ENCODE measurements at regions not wholly inside any gene's neighbourhood (a gene's known extent, or its start where the extent isn't known, plus 50 kb on each side); places are given as distances from the start of the nearest gene placed in this dataset.
"Not testable (repeated sequence)": the region's sequence is repeated elsewhere in the genome, so short reads cannot be mapped to it uniquely, and the experiment has no call there.

GRCh38 chr5:120817044-120817985 is 353.2 kb downstream of the PRR16 start:
- DNase-seq (ENCODE audit: low read depth): no peak

- no peak for DNase-seq (ENCODE audit: low read depth)
Observed at GRCh38 chr5:120818128-120818527, 354.0 kb downstream of the PRR16 start.

DNA sequence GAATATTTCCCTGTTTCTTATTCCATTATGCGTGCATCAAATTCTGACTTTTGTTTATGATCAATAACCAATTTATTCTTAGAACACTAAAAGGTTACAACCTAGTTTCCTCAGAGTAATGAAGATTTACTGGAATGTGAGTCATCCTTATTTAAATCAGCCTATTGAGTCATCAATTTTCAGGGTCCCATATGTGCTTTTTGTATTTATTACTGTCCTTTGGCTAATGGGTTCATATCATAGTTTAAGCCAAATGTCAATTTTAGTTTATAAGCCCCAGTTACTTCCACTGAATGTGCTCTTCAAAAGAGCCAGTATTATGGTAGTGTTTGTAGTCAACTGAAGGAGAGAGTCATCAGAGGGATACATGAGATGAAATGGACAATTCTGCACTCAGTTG is 359.2 kb downstream of the PRR16 start:
- DNase-seq (ENCODE audit: low read depth): no peak

GRCh38 chr5:120831646-120832045 is 367.5 kb downstream of the PRR16 start:
- not testable (repeated sequence) for DNase-seq (ENCODE audit: low read depth)

DNA sequence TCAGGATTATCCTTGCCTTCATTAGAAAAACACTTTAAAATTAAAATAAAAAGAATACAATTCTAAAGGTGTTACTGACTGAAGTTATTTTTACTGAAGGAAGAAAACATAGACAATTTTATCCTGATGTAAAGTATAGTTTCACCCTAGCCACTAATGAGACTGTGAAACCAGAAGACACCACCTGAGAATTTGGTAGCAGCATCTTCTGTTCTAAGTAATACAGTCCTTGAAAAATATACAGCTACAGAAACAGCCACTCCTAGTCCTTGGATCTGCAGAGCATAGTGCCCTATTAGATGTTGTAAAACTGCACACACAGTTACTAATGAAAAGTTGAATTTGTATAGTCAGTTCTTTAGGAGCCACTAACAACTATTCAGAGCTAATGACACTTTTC is 377.7 kb downstream of the PRR16 start:
- DNase-seq (ENCODE audit: low read depth): no peak

GRCh38 chr5:120843390-120843980 is 379.4 kb downstream of the PRR16 start:
- DNase-seq (ENCODE audit: low read depth): no peak

DNA sequence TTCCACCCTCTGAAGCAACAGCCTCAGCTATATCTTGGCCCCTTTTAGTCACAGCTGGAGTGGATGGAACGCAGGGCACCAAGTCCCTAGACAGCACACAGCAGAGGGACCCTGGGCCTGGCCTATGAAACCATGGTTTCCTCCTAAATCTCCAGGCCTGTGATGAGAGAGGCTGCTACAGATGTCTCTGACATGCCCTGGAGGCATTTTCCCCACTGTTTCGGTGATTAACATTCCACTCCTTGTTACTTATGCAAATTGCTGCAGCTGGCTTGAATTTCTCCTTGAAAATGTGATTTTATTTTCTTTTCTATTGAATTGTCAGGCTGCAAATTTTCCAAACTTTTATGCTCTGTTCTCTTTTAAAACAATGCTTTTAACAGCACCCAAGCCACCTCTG is 384.8 kb downstream of the PRR16 start:
- no peak for DNase-seq (ENCODE audit: low read depth)

GRCh38 chr5:120852222-120852860 is 388.2 kb downstream of the PRR16 start:
- no peak for DNase-seq (ENCODE audit: low read depth)

GRCh38 chr5:120866997-120867396 is 402.9 kb downstream of the PRR16 start:
- DNase-seq (ENCODE audit: low read depth): no peak

DNA sequence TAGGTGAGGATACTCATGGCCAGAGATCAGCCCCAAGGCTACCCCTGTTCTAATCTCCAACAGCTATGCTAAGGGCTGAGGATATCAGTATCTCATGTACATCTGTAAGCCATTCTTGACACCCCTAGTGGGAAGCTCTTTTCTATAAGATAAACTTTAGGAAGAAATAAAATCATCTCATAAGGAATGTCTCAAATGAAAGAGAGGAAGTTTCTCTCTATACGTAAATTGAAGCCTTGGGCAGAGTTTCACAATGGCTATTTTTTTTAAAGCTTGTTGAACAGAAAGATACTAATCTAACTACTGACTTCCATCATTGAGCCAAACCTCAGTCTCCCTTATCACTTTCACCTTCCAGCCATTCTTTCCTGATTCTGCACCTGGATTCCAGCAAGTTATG is 405.7 kb downstream of the PRR16 start:
- no peak for DNase-seq (ENCODE audit: low read depth)

- no peak for DNase-seq (ENCODE audit: low read depth)
Observed at GRCh38 chr5:120872297-120872696, 408.2 kb downstream of the PRR16 start.

- peak; percentile 10 for DNase-seq (ENCODE audit: low read depth)
Observed at GRCh38 chr5:120873083-120873482, 409.0 kb downstream of the PRR16 start.

DNA sequence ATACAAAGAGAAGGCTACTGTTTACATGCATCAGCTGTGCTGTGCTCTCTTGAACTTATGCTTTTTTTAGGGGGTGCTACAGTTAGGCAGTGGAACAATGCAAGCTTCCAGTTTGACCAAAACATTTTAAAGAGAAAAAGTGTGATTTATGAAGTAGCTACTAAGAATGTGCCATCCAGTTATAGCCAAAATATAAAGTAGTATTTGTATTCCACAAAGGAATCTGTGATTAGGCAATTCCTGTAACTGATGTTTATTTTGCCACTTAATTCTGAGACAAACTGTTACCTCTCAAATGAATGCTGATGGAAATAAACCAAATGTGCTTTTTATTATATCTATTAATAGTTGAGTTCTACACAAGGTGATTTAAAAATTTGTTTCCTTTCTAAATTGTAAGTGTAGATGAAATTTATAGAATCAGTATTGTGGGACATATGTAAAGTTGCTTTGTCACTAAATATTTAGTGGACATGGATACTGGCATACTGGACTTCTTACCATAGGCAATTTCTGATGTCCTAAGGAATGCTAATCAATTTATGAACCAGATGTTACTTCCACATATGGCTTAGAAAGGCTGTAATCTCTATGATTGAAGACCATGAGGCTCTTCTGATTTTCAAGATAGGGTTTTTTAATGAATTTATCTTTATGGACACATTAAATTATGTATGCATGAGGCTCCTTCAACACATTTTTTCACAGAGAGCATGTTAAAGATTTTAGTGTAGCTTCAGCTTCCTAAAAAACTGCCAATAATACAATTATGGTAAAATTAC is 410.2 kb downstream of the PRR16 start:
- DNase-seq (ENCODE audit: low read depth): no peak

DNA sequence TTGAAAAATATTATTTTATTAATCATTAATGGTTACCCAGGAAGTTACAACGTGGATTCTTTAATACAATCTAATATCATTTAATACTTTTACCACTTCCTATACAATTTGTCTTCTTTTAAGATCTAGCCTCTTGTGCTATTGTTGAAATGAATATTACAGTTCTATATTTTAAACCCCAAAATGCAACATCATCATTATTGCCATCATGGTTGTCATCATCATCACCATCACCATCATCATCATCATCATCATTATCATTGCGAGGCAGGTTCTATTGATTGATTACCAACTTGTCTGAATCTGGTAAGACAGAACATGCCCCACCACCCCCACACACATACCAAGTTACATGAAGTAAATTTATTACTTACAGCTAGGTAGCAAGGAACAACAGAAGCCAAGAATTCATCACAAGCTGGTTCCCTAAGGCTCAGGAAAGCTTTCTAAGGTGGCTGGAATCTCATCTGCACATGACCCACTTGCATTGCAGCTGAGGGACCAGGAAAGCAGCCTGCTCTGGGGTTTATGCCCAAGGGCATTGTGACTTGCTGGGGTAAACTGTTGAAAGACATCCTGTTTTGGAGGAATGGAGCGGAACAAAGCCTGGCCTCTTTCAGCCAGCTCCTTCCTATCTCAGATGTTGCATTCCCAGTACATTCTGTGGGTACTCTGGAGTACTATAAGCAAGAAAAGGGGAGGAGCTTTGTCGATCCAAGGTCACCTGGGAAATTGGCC is 418.1 kb downstream of the PRR16 start:
- no peak for DNase-seq (ENCODE audit: low read depth)

DNA sequence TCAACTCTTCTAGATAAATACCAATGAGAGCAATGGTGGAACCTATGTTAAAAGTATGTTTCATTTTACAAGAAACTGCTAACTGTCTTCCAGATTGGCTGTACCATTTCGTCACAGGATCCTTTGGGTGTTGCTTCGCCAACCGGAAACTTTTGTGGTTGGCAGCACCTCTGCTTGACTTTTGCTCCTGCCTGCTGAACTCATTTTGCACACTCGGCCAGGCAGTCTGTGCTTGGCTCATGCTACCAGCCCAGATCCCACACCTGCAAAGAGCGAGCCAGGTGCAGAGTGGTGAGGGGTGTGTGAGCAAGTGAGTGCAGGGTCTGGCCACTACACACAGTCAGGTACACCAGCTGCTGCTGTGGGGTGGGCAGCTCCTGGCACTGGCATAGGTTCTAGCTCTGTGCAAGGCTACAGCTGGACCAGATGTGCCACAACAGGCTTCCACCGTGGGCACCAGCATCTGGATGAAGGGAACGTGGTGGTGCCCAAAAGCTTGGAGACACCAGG is 422.3 kb downstream of the PRR16 start:
- no peak for DNase-seq (ENCODE audit: low read depth)

GRCh38 chr5:120895660-120896059 is 431.6 kb downstream of the PRR16 start:
- no peak for DNase-seq (ENCODE audit: low read depth)

GRCh38 chr5:120901199-120901598 is 437.1 kb downstream of the PRR16 start:
- DNase-seq (ENCODE audit: low read depth): no peak

DNA sequence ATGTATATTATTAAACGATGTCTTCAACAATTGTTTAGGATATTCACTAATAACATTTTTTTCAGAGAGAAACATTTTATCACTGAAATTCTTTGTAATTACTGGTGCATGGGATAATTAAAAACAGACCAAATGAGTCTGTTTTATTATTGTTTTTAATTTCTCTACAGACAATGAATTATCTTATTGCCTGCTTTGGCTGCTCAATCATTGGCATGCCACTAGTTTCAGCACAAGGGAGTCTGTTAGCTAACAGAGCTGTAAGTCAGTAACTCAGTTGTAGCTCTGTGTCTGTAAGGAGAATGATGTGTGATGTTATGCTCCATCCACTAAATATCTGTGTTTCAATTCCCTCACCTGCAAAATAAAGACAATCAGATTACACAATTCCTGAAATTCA is 443.9 kb downstream of the PRR16 start:
- no peak for DNase-seq (ENCODE audit: low read depth)

- DNase-seq (ENCODE audit: low read depth): no peak
Observed at GRCh38 chr5:120910629-120911028, 446.5 kb downstream of the PRR16 start.

- no peak for DNase-seq (ENCODE audit: low read depth)
Observed at GRCh38 chr5:120913396-120913795, 449.3 kb downstream of the PRR16 start.

GRCh38 chr5:120917214-120917758 is 453.2 kb downstream of the PRR16 start:
- DNase-seq (ENCODE audit: low read depth): no peak
